ENCODE measurements at regions not wholly inside any gene's neighbourhood (a gene's known extent, or its start where the extent isn't known, plus 50 kb on each side); places are given as distances from the start of the nearest gene placed in this dataset.

- intact Hi-C loops (cut with DNase I, micrococcal nuclease) = loop anchor here in 1 of 2 donors (10.0 kb wide), 1 partner anchor 1222 kb away; no protein-coding TSS in a partner anchor
- peak; percentile 39 for ATAC-seq
- H3K4me3 ChIP-seq = no peak overlapping the region
- H3K36me3 ChIP-seq (ENCODE audit: low read depth) = no peaks in the 10 kb centered on the region
- DNase-seq = peak in 2 of 3 donors; percentile 42 to 43
- H3K4me1 ChIP-seq (ENCODE audit: low read depth) = peaks cover 9% of the 10 kb centered on the region
- H3K9me3 ChIP-seq = no peaks in the 10 kb centered on the region
- no peak for TF ChIP-seq CTCF (IDR thresholded peaks at IDR 0.05)
Observed at GRCh38 chr10:50992356-50992901, 81.9 kb upstream of the PRKG1 start.

GRCh38 chr10:50992972-50993766 lies 81.1 kb upstream of the PRKG1 start:
- intact Hi-C loops (cut with DNase I, micrococcal nuclease) = loop anchor here in 1 of 2 donors (10.0 kb wide), 1 partner anchor 1222 kb away; no protein-coding TSS in a partner anchor
- no peak for TF ChIP-seq CTCF (IDR thresholded peaks at IDR 0.05)
- no peak for ATAC-seq
- Histone ChIP-seq H3K9me3 (no peaks in the 10 kb centered on the region), H3K4me3 (no peak overlapping the region), H3K4me1 (ENCODE audit: low read depth) (peaks cover 9% of the 10 kb centered on the region), H3K36me3 (ENCODE audit: low read depth) (no peaks in the 10 kb centered on the region)
- DNase-seq = peak in 2 of 3 donors; percentile 35 to 51

GRCh38 chr10:50993771-50994251 lies 80.5 kb upstream of the PRKG1 start:
- no peak for DNase-seq
- peak; percentile 33 for ATAC-seq
- no peak for TF ChIP-seq CTCF (IDR thresholded peaks at IDR 0.05)
- intact Hi-C loops (cut with DNase I, micrococcal nuclease) = loop anchor here in 1 of 2 donors (10.0 kb wide), 1 partner anchor 1221 kb away; no protein-coding TSS in a partner anchor
- no peaks in the 10 kb centered on the region for H3K36me3 ChIP-seq (ENCODE audit: low read depth)
- H3K4me3 ChIP-seq = no peak overlapping the region
- H3K4me1 ChIP-seq (ENCODE audit: low read depth) = peaks cover 9% of the 10 kb centered on the region
- no peaks in the 10 kb centered on the region for H3K9me3 ChIP-seq

- no peak for DNase-seq
- Histone ChIP-seq H3K9me3 (no peaks in the 10 kb centered on the region), H3K4me3 (no peak overlapping the region), H3K4me1 (ENCODE audit: low read depth) (peaks cover 9% of the 10 kb centered on the region), H3K36me3 (ENCODE audit: low read depth) (no peaks in the 10 kb centered on the region)
- no peak for TF ChIP-seq CTCF (IDR thresholded peaks at IDR 0.05)
- intact Hi-C loops (cut with DNase I, micrococcal nuclease) = loop anchor here in 1 of 2 donors (10.0 kb wide), 1 partner anchor 1217 kb away; no protein-coding TSS in a partner anchor
- ATAC-seq = no peak
Observed at GRCh38 chr10:50997461-50997860, 76.8 kb upstream of the PRKG1 start.

GRCh38 chr10:50999163-50999562 lies 75.1 kb upstream of the PRKG1 start:
- Histone ChIP-seq H3K4me3 (no peak overlapping the region), H3K4me1 (ENCODE audit: low read depth) (no peaks in the 10 kb centered on the region), H3K36me3 (ENCODE audit: low read depth) (no peaks in the 10 kb centered on the region), H3K9me3 (no peaks in the 10 kb centered on the region)
- intact Hi-C loops (cut with DNase I, micrococcal nuclease) = loop anchor here in 1 of 2 donors (10.0 kb wide), 1 partner anchor 1216 kb away; no protein-coding TSS in a partner anchor
- TF ChIP-seq CTCF (IDR thresholded peaks at IDR 0.05) = no peak
- DNase-seq (no peak), ATAC-seq (no peak)
